Activated CD8-positive, alpha-beta memory T cell treated with anti-CD3 and anti-CD28 coated beads, Interleukin-2, amount 50 U/mL, for 24 hours (primary cell): ENCODE measurements at regions not wholly inside any gene's neighbourhood (a gene's known extent, or its start where the extent isn't known, plus 50 kb on each side); places are given as distances from the start of the nearest gene placed in this dataset.

Source experiments
- DNase-seq: peaks from one replicate; pipeline ENCODE4 v3.0.0-alpha.2; 2020; ENCODE audit errors: extremely low read depth

GRCh38 chr15:39473298-39473947 lies 107.5 kb upstream of the THBS1 start:
- no peak for DNase-seq

- no peak for DNase-seq
These were observed 106.2 kb upstream of the THBS1 start for GRCh38 chr15:39474657-39475056.

DNA sequence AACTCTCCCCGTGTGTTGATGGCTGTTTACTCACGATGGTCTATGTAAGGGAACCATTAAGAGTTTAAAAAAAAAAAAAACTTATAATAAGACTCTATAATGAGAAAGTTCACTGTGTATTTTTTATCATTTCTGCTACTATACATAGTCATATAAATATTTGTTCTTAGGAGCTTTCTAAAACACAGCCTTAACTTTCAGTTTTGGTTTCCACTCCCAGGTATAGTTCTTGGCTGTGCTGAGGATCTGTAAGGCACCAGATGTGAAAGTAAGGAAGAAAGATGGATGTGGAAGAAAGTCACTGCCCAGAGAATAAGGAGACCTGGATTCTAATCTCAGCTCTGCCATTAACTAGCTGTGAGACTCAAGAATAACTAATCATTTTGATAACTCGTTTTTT lies 101.9 kb upstream of the THBS1 start:
- no peak for DNase-seq

GRCh38 chr15:39479911-39480310 lies 101.0 kb upstream of the THBS1 start:
- DNase-seq = no peak

- no peak for DNase-seq
These were observed 98.4 kb upstream of the THBS1 start for GRCh38 chr15:39482459-39482858.

DNA sequence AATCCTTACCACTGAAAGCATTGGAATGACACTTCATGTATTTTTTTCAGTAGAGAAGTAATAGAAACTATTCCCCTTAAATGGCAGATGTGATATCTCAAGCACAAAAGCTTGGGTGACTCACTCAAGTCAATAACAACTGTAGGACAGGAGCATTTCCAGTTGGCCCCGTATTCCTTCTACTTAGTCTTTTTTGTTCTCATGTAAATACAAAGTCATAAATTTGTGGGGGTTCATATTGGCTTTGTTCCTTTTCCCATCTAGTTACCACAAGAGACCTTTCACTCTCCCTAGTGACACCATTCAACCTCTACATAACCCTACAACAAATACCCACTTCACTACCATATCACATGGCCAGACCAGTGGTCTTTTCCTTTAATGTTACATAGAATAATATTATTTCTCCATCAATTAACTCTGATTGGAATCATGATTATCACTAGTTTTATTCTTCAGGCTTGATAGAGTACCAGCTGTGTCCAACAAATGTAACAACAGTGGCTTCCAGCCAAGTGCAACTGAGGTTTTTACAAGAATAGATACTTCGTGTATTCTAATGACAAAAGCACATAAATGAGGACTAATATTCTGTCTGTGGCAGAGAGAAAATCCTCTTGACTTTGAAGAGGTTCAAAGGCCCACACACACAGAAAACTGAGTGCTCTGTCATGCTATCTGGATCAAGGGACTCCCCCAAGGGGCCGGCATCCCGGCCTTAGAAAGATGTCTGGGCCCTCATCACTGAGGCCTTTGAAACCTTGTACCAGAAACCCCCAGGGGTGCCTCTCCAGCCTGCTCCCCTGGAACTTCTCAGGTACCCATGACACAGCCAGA lies 94.0 kb upstream of the THBS1 start:
- no peak for DNase-seq

GRCh38 chr15:39487458-39487735 lies 93.5 kb upstream of the THBS1 start:
- DNase-seq = no peak

DNA sequence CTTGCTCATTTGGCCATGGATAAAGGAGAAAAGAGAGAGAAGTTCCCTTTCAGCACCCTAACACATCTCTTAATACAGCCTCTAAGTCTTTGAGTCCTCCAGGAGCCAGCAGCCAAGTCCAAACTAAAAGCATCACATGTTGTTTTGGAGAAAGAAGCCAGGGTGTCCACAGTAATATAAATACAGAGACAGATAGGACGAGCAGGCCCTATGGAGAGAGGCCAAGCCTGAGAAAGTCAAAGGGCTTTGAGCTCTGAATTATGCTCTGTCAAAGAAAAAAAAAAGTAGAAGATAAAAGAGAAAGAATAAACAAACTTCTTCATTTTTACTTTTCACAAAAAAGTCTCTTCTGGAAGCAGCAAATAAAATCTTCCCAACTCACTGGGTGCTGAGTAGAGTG lies 92.4 kb upstream of the THBS1 start:
- DNase-seq = no peak

DNA sequence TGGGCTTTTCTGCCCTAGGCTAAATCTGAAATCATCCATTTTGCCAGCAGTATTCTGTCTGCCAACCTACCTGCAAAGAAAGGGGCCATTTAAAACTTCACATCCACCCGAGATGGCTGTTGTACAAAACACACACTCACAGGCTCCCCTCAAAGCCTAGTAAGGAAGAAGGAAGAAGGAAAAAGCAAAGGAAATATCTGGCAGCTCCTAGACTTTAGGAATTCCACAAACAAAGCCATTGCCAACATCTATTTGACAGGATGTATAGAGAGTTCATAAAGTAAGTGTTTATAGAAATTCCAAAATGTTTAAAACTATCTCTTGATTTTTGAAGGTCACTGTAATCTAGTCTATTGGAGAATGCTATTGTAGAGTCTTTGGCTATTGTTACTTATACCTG lies 91.9 kb upstream of the THBS1 start:
- no peak for DNase-seq

GRCh38 chr15:39491115-39491885 lies 89.6 kb upstream of the THBS1 start:
- DNase-seq = no peak

GRCh38 chr15:39491886-39492490 lies 88.9 kb upstream of the THBS1 start:
- DNase-seq = no peak

- no peak for DNase-seq
These were observed 87.3 kb upstream of the THBS1 start for GRCh38 chr15:39493424-39494067.

GRCh38 chr15:39494462-39494861 lies 86.4 kb upstream of the THBS1 start:
- DNase-seq = no peak

DNA sequence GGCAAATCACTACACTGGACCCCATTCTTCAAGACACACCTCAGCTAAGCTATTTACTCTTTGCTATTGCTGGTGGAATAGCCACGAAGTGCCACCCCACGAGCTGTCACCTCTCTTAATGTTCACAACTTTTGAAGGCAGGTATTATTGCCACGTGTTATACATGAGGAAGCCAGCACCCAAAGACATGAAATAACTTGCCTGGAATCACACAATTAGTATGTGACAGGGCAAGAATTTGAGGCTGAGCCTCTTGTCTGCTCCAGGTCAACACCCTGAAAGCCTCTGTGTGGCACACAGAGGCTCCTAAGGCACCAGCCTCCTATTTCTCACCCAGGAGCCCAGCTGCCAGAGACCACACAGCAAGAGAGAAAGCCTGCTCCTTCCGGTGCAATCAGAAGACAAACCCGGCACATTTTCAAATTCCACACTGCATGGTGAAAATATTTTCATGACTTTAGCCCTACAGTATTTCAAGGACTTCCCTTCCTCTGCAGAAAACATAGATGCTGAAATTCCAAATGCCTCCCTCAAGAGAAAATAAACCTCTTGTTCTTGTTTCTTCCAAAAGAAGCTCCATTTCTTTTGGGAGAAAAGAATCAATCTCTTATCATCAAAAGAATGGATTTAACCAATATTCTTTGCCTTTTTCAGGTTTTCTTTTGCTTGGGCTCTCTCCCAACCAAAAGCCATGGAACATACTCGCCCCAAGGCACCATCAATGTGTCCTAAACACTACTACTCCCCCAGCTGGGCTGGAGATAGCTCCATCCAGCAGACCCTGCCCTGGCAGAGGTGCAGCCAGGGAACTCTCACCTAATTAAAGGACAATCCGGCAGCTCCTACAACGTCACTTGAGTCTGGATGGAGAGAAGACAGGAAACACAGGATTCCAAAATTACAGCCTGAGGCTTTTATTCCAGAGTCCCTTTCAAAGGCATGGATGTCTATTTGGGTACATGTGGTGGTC lies 84.7 kb upstream of the THBS1 start:
- no peak for DNase-seq

- DNase-seq = no peak
These were observed 83.7 kb upstream of the THBS1 start for GRCh38 chr15:39497016-39497758.

GRCh38 chr15:39497759-39498565 lies 82.9 kb upstream of the THBS1 start:
- no peak for DNase-seq

DNA sequence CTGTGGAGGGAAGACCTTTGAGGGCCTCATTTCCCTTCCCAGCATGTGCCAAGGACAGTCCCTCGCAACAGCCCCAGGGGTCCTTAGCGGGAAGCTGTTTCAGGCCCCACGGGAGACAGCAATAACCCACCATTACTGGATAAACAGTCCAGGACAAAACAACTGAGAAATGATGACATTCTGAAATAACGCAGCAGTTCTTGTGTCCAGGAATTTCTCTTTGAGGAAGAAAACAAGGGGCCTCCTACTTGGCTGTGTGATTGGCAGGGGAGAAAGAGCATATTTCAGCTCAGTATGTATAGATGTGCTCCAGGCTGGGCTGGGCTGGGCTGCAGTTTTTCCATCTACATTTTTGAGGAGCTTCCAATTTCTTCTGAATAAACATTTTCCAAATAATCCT lies 82.2 kb upstream of the THBS1 start:
- no peak for DNase-seq

- no peak for DNase-seq
These were observed 81.8 kb upstream of the THBS1 start for GRCh38 chr15:39499042-39499441.

DNA sequence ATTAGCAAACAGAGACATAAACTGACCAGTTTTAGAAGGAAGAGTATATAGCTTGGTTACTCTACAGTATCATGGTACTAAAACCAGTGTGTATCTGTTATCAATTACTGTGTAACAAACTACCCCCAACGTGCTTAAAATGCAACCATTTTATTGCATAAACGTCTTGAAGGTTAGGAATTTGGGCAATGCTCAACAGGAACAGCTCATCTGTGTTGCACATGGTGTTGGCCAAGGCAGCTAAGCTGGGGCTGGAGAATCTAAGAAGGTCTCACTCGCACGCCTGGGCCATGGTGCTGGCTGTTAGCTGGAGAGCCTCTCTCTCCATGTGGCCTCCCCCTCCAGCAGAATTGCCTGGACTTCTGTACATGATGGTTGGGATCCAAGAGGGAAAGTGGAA lies 81.2 kb upstream of the THBS1 start:
- DNase-seq = no peak
